Tibial nerve (tissue), 4 donors: ENCODE measurements at regions not wholly inside any gene's neighbourhood (a gene's known extent, or its start where the extent isn't known, plus 50 kb on each side); places are given as distances from the start of the nearest gene placed in this dataset.

ENCODE experiments used
- DNase-seq, 2 donors: peaks; one replicate each; pipeline ENCODE4 v3.0.0-alpha.2; 2019; ENCODE audit warnings: low spot score in 2 of 2
- H3K27ac ChIP-seq, 4 donors: fragments of 200-600 bp; sonication (generic) in 3 of 4; one replicate each; pipeline ENCODE4 v1.5.1; 2017 to 2019; ENCODE audit warnings: mild to moderate bottlenecking in 1 of 4
- H3K27me3 ChIP-seq, 2 donors: fragments of 200-600 bp; sonication (generic) in 1 of 2; one replicate each; pipeline versions ENCODE4 v1.5.1 to v1.6.0; 2017 to 2019
- H3K36me3 ChIP-seq, 3 donors: fragments of 200-600 bp; sonication (generic); one replicate each; pipeline ENCODE4 v1.5.1; 2018 to 2019
- H3K4me1 ChIP-seq, 4 donors: fragments of 200-600 bp; sonication (generic) in 3 of 4; one replicate each; pipeline ENCODE4 v1.5.1; 2017 to 2019
- H3K4me3 ChIP-seq, 4 donors: fragments of 200-600 bp; sonication (generic) in 3 of 4; one replicate each; pipeline ENCODE4 v1.5.1; 2017 to 2019; ENCODE audit warnings: mild to moderate bottlenecking in 1 of 4, moderate library complexity in 1 of 4
- H3K9me3 ChIP-seq, 4 donors: fragments of 200-600 bp; sonication (generic) in 3 of 4; one replicate each; pipeline ENCODE4 v1.5.1; 2017 to 2019
- EP300 ChIP-seq, 2 donors: sonication (generic); formaldehyde crosslinking; IDR thresholded peaks; one replicate each; pipeline ENCODE4 v1.6.1; 2017; ENCODE audit warnings: antibody characterized with exemption in 2 of 2, mild to moderate bottlenecking in 1 of 2
- POLR2A ChIP-seq, 2 donors: fragments of 450-650 bp; IDR thresholded peaks; one replicate each; pipeline ENCODE4 v1.6.1; 2017; ENCODE audit warnings: antibody characterized with exemption in 2 of 2, mild to moderate bottlenecking in 2 of 2, moderate library complexity in 2 of 2
- WGBS, 2 donors: methylation state at CpG; one replicate each; pipeline ENCODE4 v1.1.5; 2018; 5-methylcytosine and 5-hydroxymethylcytosine counted together
- TF ChIP-seq, protein P1 (sequence below), 5 experiments: fragments of 200-600 bp in 3 of 5; fragments of 450-650 bp in 2 of 5; sonication (generic) in 3 of 5; IDR thresholded peaks; one replicate each; pipeline ENCODE4 v1.5.1; 2016 to 2019; ENCODE audit warnings: antibody characterized with exemption in 5 of 5, mild to moderate bottlenecking in 3 of 5, moderate library complexity in 2 of 5

GRCh38 chr6:14661691-14662090, 544.1 kb downstream of the CD83 start:
- peaks cover 0 to 8% (median 0%) of the 10 kb centered on the region in 4 donors for H3K4me1 ChIP-seq
- no peak for DNase-seq
- H3K4me3 ChIP-seq = no peak overlapping the region
- no peak overlapping the region for H3K27ac ChIP-seq
- no peaks in the 10 kb centered on the region for H3K27me3 ChIP-seq
- TF ChIP-seq POLR2A (IDR thresholded peaks at IDR 0.05) (no peak), EP300 (IDR thresholded peaks at IDR 0.05) (no peak)
- TF ChIP-seq, protein P1, sequence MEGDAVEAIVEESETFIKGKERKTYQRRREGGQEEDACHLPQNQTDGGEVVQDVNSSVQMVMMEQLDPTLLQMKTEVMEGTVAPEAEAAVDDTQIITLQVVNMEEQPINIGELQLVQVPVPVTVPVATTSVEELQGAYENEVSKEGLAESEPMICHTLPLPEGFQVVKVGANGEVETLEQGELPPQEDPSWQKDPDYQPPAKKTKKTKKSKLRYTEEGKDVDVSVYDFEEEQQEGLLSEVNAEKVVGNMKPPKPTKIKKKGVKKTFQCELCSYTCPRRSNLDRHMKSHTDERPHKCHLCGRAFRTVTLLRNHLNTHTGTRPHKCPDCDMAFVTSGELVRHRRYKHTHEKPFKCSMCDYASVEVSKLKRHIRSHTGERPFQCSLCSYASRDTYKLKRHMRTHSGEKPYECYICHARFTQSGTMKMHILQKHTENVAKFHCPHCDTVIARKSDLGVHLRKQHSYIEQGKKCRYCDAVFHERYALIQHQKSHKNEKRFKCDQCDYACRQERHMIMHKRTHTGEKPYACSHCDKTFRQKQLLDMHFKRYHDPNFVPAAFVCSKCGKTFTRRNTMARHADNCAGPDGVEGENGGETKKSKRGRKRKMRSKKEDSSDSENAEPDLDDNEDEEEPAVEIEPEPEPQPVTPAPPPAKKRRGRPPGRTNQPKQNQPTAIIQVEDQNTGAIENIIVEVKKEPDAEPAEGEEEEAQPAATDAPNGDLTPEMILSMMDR (IDR thresholded peaks at IDR 0.05) = no peak
- WGBS, 2 donors = 87 to 92% methylated on average over 3 of the region's 3 CpGs
- H3K9me3 ChIP-seq = no peaks in the 10 kb centered on the region
- H3K36me3 ChIP-seq = no peaks in the 10 kb centered on the region

DNA sequence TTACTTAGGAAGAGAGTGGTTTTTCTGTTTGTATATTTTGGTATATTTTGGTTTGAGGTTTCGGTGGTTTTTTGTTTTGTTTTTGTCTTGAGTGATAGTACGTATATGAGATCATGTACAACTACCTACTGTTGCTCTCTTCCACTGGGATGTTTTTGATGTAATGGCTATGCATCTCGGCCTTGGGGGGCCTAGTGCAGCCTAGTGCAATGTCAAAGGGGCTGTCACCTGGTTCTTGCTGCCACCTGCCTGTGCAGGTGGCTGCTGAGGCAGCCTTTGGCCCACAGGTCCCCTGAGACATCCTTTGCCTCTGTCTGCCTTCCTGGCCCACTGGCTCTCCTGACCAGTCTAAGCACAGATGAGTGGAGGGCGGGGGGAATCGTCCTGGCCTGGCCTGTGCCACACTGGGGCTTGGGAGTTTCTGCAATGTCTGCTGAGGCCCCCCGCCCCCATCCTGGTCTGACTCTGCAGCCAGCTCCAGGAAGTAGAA, 546.6 kb downstream of the CD83 start:
- H3K36me3 ChIP-seq = no peaks in the 10 kb centered on the region
- H3K27me3 ChIP-seq = no peaks in the 10 kb centered on the region
- no peak overlapping the region for H3K4me3 ChIP-seq
- peak overlapping the region in 1 of 4 donors; percentile 12 for H3K27ac ChIP-seq
- no peak for TF ChIP-seq POLR2A (IDR thresholded peaks at IDR 0.05)
- TF ChIP-seq, protein P1 (IDR thresholded peaks at IDR 0.05) = no peak
- no peak for TF ChIP-seq EP300 (IDR thresholded peaks at IDR 0.05)
- H3K9me3 ChIP-seq = no peaks in the 10 kb centered on the region
- 62 to 76% methylated on average over 6 of the region's 6 CpGs for WGBS, 2 donors
- DNase-seq = no peak
- H3K4me1 ChIP-seq = peaks cover 0 to 6% (median 0%) of the 10 kb centered on the region in 4 donors

GRCh38 chr6:14664621-14665315, 547.2 kb downstream of the CD83 start:
- H3K27ac ChIP-seq = peak overlapping the region in 1 of 4 donors; percentile 12
- no peak overlapping the region for H3K4me3 ChIP-seq
- WGBS, 2 donors = 64 to 68% methylated on average over 10 to 11 of the region's 11 CpGs

DNA sequence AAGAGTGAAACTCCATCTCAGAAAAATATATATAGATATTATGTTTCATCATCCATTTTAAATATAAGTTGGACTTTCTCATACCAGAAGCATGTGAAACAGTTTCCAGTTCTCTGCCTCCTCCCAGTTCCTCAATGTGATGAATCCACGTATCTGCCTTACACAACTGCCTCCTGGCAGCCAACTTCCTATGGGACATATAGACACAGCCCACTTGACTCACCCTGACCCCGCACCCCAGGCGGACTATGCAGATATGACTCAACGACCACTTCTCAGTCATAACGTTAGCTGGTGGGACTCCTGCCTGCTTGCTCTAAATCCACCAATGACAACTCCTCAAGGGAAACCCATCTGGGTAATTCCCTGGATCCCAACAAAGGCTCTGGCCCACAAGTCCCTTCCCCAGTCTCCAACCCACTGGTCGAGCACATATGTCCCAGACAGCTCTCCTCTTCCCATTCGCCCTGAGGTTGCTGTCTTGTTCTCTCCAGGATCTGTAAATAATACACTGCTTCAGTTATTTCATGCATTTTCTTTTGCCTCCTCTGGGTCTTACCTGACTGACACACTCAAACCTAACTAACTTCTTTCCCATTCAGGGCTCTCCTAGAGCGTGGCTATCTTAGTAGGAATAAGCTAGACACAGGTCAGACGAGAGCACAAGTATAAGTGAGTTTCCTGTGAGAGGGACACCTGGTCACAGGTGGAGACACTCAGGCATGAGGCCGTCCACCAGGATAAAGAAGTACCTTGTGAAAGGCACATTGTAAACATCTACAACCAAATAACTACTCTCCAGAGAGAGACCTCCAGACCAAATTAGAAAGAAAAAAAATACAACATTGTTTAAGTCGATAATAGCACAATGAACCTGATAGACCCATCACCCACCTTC, 548.5 kb downstream of the CD83 start:
- H3K4me3 ChIP-seq = no peak overlapping the region
- no peak overlapping the region for H3K27ac ChIP-seq
- peak; percentile 18 to 46 for DNase-seq
- 81 to 85% methylated on average over 11 of the region's 11 CpGs for WGBS, 2 donors
- H3K9me3 ChIP-seq = no peaks in the 10 kb centered on the region
- TF ChIP-seq EP300 (IDR thresholded peaks at IDR 0.05) (peak in 1 of 2 donors; percentile 70), POLR2A (IDR thresholded peaks at IDR 0.05) (no peak)
- TF ChIP-seq, protein P1 (IDR thresholded peaks at IDR 0.05) = peak in 1 of 5 experiments; percentile 10
- H3K36me3 ChIP-seq = no peaks in the 10 kb centered on the region
- peaks cover 0 to 6% (median 0%) of the 10 kb centered on the region in 4 donors for H3K4me1 ChIP-seq
- H3K27me3 ChIP-seq = no peaks in the 10 kb centered on the region

More at GRCh38 chr6:14664621-14665315, 547.2 kb downstream of the CD83 start:
- no peak for DNase-seq
- Histone ChIP-seq H3K36me3 (no peaks in the 10 kb centered on the region), H3K9me3 (no peaks in the 10 kb centered on the region), H3K27me3 (no peaks in the 10 kb centered on the region), H3K4me1 (peaks cover 0 to 6% (median 0%) of the 10 kb centered on the region in 4 donors)
- TF ChIP-seq, protein P1 (IDR thresholded peaks at IDR 0.05) = no peak
- TF ChIP-seq EP300 (IDR thresholded peaks at IDR 0.05) (no peak), POLR2A (IDR thresholded peaks at IDR 0.05) (no peak)
